ENCODE measurements at regions not wholly inside any gene's neighbourhood (a gene's known extent, or its start where the extent isn't known, plus 50 kb on each side); places are given as distances from the start of the nearest gene placed in this dataset.
A peak's percentile ranks its signal among the peaks of the same experiment; 100 is the strongest.

DNA sequence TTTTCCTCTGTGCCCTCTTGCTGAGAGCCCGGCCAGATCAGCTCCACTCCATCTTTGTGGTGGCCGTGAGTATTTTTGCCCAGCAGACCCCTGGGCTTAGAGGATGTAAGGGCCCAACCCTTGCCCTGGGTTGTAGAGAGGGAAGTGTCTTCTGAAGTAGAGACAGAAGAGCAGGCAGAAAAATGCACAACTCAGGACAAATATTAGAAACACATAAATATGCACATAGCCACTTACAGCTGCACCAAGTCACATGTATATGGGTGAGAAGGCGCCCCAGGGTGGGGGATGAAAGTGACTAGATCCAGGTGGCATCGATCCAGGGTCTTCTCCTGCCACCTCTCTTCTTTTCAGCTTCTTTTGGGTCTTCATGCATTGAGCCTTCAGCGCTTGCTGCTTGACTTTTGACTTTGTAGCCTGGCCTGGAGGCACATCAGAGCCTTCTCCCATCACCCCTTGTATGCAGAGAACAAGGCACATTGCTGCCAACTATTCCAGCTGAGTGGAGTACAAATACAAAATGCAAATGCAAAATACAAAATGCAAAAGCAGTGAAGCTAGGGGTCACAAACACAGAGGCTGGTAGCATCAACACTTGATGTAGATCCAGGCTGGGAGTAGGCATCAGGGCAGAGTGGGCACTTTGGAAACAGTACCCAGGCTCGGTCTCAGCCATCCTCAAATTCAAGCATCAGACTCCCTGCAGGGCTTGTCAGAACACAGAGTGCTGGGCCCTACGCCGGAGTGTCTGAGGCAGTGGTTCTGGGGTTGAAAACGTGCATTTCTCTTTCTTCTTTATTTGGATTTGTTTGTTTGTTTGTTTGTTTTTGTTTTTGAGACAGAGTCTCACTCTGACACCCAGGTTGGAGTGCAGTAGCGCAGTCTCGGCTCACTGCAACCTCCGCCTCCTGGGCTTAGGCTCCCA is 133.0 kb downstream of the ASB7 start:
- no peak for DNase-seq (ENCODE audit: low spot score)

DNA sequence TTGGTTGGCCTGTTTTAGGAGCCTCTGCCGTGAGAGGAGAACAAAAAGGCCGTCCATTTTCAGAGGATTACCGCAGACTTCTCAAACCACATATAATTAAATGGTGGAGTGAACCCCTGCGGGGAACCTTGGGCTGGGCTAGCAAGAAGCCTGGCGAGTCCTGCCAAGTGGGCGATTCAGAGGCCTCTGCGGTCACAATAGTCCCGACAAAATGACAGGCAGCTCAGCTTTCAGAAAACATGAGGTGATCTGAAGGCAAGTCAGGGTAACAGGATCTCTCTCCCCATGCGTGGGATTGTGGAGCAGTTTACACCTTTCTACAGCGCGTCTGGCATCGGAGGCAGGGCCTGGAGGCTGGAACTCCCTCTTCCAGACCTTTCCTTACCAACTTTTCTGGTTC is 134.8 kb downstream of the ASB7 start:
- no peak for DNase-seq (ENCODE audit: low spot score)

DNA sequence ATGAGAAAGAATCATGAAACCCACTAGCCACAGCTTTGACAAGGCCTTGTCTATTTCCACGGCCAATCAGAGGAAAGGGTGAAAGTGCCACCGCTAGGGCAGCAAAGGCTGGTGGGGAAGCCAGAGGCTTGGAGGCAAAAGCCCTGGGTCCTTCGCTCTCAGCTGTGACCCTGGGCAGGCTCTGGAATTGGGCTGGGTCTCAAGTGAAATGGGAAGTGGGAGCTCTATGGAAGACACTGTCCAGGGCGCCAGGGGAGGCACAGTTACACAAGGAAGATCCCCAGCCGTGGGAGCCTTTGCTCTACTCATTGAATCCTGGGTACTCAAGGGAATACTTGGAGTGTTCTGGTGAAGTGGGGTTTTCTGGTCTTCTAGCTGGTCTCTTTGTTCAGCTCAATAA is 136.2 kb downstream of the ASB7 start:
- no peak for DNase-seq (ENCODE audit: low spot score)

DNA sequence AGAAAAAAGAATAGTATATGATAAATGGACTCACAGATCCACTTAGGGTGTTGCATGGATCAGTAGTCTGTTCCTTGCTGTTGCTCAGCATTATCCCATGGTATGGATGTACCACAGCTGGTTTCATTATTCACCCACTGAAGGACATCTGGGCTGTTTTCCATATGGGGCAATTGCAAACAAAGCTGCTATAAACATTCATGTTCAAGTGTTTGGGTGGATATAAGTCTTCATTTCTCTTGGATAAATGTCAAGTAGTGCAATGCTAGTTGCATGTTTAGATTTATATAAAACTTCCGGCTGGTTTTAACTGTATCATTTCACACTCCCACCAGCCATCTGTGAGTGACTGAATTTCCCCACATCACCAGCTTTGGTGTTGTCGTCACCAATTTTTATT is 137.7 kb downstream of the ASB7 start:
- DNase-seq (ENCODE audit: low spot score), result no peak

GRCh38 chr15:100751585-100751984 is 128.0 kb upstream of the ALDH1A3 start:
- DNase-seq (ENCODE audit: low spot score), result no peak

- DNase-seq (ENCODE audit: low spot score), result no peak
Measured at GRCh38 chr15:100753503-100753902, 126.1 kb upstream of the ALDH1A3 start.

GRCh38 chr15:100757661-100758060 is 122.0 kb upstream of the ALDH1A3 start:
- DNase-seq (ENCODE audit: low spot score), result no peak

GRCh38 chr15:100758555-100758954 is 121.1 kb upstream of the ALDH1A3 start:
- no peak for DNase-seq (ENCODE audit: low spot score)

DNA sequence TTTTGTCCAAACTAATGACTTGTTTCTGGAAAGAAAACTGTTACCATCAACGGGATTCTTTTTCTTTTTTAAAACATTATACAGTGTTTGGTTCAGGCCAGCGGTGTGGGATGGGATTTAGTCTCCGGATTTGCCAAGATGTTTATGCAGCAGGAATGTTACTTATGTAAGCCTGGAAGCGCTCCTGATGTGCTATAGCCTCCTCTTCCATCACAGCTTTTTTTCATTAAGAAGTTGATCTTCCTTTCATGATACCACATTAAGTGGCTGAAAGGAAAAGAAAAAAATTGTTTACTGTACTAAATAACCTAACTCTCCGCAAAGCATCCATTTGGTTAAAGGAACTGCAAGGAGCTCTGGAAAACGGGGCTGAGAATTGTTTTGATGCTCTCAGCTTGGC is 120.5 kb upstream of the ALDH1A3 start:
- DNase-seq (ENCODE audit: low spot score), result peak; percentile 41

DNA sequence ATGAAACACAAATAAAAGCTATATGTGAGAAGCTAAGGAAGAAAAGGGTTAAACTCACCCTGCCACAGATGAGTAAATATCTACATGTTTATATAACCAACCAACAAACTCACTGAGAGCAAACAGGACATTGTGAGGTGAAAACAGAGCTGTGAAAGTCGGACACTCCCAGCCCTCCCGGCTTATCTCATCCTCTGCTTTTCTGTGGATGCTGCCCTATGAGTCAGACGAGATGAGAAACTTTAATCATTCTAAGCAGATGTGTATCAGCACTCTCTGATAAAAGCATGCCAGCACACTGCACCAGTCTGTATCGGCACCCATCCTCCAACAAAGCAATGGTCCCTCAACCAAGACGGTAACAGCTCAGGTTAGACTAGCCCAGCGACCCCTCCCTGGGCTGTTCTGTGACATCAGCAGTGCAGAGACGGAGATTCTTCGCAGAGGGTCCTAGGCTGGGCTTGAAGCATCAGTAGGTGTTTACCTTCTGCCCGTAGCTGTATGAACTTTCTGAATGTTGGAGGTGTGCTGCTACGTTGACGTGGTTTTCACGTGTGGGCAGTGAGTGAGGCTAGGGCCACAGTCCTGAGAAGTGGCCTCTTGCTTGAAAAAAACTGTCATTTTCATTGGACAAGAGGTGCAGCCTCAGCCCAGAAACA is 119.8 kb upstream of the ALDH1A3 start:
- peak; percentile 94 for DNase-seq (ENCODE audit: low spot score)

GRCh38 chr15:100760357-100760903 is 119.2 kb upstream of the ALDH1A3 start:
- DNase-seq (ENCODE audit: low spot score), result peak; percentile 33

- no peak for DNase-seq (ENCODE audit: low spot score)
Measured at GRCh38 chr15:100761290-100761935, 118.2 kb upstream of the ALDH1A3 start.

DNA sequence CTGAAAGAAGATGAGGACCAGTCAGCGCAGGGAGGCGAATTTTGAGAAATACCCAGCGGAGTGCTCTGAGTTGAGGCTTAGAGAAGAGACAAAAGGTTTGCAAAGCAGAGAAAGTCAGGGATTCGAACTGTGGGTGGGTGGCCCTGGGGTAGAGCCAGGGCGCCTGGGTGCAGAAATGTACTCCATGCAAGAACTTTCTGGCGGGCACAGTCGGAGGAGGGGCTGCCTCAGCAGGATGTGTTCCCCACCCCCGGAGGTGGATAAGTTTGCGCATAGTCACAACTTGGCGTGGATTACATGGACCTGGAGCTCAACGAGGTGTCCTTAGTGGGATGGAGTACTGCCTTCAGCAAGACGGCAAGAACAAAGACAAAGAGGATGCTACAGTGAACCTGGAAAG is 117.3 kb upstream of the ALDH1A3 start:
- DNase-seq (ENCODE audit: low spot score), result no peak

GRCh38 chr15:100762913-100763834 is 116.5 kb upstream of the ALDH1A3 start:
- no peak for DNase-seq (ENCODE audit: low spot score)

GRCh38 chr15:100763835-100764750 is 115.5 kb upstream of the ALDH1A3 start:
- no peak for DNase-seq (ENCODE audit: low spot score)

- peak; percentile 38 for DNase-seq (ENCODE audit: low spot score)
Measured at GRCh38 chr15:100764778-100765466, 114.7 kb upstream of the ALDH1A3 start.

- no peak for DNase-seq (ENCODE audit: low spot score)
Measured at GRCh38 chr15:100765467-100766241, 114.0 kb upstream of the ALDH1A3 start.

- DNase-seq (ENCODE audit: low spot score), result no peak
Measured at GRCh38 chr15:100766243-100767000, 113.2 kb upstream of the ALDH1A3 start.

Measured in SW480 (cell line).